ENCODE measurements at regions not wholly inside any gene's neighbourhood (a gene's known extent, or its start where the extent isn't known, plus 50 kb on each side); places are given as distances from the start of the nearest gene placed in this dataset.

DNA sequence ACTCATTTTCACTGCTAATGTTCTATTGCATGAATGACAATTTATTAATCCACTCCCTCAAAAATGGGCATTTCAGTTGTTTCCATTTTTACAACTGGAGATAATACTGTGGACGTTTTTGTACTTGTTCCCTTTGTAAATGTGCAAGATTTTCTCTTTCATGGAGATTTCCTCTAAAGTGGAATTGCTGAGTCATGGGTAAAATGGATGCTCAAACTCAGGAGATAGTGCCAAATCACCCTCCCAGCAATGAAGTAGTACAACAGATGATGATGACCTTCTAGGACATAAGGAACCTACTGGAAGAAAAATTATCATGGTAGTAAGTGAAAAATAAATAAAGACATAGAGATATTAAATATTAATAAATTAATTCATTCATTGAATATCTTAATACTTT, 460.8 kb upstream of the CHST9 start:
- DNase-seq, result no peak

- DNase-seq, result peak in 2 of 58 donors; percentile 5 to 16
Observed at GRCh38 chr18:27636576-27637085, 451.5 kb upstream of the CHST9 start.

DNA sequence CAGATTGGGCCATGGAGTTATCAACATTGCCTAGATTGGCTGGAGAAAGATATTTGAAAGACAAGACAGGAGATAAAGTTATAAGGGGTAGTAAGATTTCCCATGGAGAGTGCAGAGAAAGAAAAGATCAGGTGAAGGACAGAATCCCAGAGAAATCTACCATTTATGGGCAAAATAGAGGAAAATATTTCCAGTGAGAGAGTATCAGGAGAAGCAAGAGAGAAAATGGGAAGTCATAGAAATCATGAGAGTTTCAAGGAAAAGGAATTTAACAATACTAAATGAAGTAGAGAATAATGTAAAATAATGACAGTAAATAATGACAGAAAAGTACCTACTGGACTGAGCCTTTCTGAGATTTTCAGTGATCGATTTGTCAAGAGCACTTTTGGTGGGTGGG, 447.6 kb upstream of the CHST9 start:
- DNase-seq, result no peak

DNA sequence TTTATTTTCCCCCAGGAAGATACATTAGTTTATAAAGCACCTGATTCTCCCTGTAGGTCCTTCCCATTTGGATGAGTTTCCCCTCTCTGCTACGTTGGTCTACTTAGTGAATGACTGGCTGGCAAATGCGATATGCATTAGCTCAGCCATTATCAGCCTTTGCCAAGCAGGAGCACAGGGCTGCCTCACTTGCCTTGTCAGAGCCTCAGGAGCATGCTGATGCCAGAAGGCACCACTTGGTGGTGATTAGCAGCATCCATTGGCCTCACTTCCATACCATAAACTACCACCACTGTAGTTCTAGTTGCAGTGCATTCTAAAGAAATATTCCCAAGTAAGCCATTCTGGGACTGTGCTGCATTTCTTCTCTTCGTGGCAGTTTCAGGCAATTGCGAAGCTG, 442.8 kb upstream of the CHST9 start:
- no peak for DNase-seq

DNA sequence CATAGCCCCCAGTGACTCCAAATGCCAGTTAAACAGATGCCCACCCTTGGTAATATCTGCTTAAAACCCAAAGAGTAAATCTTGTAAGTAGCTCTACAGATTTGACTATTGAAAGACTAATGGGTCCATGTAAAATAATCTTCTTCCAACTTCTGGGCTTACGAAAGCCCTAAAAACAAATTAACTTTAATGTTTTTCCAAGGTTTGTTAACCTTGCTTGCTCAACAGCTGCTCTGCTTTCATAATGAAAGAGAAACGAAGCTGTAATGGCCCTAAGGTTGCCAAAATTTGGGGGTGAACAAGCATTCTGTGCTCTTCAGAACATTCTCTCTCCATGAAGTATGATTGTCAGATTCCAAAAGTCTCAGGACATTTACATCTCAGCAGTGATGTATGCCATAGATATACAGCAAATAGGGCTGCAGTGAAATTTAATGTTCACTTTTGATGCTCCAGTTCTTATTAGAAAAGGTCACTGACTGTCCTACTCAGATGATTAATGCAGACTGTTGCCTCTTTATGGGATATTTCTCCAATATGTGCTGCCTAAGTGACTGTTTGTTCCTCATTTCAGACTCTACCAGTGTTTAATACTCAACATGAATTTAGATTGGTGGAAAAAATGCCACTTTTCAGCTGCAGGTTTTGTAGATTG, 436.3 kb upstream of the CHST9 start:
- DNase-seq, result no peak

- no peak for DNase-seq
Observed at GRCh38 chr18:27619906-27620305, 434.8 kb upstream of the CHST9 start.

- DNase-seq, result no peak
Observed at GRCh38 chr18:27619090-27619772, 434.1 kb upstream of the CHST9 start.

DNA sequence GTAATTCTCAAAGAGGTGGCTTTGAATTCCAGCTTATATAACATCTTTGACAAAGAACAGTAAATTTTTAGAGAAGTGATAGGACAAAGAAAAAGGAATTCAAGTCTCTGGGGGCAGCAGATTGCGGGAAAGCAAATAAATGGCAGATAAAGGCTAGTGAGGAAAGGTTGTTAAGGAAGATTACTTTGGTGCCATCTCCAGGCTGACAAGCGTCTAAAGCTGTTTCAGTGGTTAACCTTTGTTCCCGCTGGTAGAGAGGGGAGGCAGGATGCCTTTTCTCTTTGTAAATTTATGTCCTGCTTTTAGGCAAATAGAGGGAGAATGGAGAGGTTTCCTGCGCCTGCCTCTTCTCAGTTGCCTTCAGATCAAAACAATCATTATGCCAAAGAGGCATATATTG, 431.2 kb upstream of the CHST9 start:
- DNase-seq, result no peak

- no peak for DNase-seq
Observed at GRCh38 chr18:27614951-27615844, 430.1 kb upstream of the CHST9 start.

DNA sequence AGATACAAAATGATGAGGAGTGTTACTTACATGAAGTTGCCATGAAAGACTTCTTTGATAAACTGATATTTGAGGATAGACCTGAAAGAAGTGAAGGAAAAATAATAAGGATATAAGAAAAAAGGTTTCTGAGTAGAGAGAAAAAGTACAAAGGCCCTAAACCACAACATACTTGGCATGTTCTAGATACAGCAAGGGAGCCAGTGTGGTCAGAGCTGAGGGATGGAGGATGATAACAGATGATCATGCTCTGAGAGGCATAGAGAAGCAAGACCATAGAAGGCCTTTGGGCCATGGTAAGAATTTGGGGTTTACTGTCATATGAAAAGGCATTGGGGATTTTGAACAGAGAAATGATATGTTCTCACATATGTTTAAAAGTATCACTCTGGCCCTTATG, 424.1 kb upstream of the CHST9 start:
- DNase-seq, result no peak

- DNase-seq, result no peak
Observed at GRCh38 chr18:27608742-27609141, 423.6 kb upstream of the CHST9 start.

GRCh38 chr18:27608174-27608573, 423.1 kb upstream of the CHST9 start:
- DNase-seq, result no peak

GRCh38 chr18:27606741-27607140, 421.6 kb upstream of the CHST9 start:
- no peak for DNase-seq

DNA sequence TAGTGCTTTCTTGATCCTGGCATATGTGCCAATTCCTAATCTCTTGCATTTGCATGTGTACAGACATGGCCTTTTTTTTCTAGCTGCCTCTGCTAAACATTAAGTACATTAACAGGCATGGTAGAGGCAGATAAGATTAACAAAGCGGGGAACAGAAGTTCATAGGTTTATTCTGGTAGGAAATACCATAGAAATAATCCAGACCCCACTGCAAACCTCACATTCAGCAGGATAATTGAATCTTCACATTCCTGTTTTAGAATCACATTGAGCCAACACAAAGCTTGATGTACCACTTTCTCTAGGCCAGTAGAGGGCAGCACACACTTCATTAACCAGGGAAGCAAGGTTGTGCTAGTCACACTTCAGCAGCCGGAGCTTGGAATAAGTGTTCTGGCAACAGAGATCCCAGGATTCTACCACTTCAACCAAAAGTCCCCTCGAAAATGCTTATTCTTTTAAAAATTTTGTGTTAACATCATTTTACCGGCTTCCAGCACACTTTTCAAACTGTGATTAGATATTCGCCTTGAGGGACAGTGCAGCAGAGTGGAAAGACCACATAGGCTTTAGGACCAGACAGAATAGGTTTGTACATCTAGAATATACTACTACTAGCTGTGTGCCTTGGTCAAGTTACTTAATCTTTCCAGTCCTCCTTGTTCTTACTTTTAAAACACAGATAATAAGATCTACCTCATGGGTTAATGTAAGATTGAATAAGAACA, 420.2 kb upstream of the CHST9 start:
- peak in 52 of 58 donors; percentile 3 to 80 (median 38) for DNase-seq

DNA sequence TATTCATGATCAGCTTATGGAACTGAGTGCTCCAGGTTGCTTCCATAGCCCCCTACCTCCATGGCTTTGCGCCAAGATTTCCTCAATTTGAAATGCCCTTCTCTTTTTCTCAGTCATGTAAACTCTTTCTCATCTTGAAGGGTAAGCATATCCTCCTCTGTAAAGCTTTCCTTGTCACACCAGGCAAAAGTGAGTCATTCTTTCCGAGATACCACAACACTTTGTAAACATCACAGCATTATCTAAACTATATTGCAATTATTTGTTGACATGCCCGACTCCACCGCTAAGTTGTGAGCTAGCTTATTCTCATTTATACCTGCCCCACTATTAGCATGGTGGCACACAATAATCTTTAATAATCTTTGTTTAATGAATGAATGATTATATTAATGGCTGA, 419.5 kb upstream of the CHST9 start:
- no peak for DNase-seq

- no peak for DNase-seq
Observed at GRCh38 chr18:27602092-27602491, 417.0 kb upstream of the CHST9 start.

DNA sequence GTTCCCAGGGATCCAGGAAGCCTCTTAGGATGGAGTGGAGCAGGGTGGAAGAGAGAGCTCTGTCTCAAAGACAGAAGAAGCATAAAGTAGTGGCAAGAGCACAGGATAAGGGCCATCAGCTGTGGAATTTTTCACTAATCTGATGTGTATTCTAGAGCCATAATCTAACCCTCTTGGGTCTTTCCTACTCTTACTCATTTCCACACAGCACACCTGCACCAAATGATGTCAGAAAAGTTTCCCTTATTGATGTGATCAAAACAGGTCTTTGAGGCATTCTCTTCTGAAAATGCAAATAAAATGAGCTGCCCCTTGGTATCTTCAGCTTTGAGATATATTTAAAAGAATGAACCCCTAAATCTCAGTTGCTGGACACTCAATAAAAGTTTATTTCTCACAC, 415.1 kb upstream of the CHST9 start:
- no peak for DNase-seq

DNA sequence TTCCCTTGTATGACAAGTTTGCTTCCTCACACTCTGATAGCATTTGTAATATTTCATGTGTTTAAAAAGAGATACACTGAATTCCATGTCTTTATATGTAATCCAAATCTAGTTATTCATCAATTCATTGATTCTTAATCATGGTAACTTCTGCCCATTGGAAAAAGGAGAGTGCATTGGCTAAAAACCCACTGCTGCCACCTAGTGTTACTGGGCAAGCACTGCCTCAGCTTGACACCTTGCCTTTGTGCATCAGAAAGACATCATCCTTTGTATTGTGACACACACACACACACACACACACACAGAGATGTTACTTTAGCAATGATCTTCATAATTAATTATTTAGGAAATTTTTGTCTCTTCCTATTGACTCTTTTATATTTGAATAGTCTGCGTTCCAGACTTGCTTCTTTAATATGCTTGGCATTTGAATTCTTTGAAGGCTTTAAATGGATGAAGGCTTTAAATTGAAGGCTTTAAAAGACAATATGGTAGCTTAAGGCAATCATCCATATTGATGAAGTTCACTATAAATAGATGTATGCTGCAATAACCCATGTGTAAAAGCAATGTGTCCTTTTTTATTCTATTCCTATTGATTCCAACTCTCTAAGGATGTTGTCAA, 414.2 kb upstream of the CHST9 start:
- DNase-seq, result peak in 39 of 58 donors; percentile 1 to 58 (median 12)

DNA sequence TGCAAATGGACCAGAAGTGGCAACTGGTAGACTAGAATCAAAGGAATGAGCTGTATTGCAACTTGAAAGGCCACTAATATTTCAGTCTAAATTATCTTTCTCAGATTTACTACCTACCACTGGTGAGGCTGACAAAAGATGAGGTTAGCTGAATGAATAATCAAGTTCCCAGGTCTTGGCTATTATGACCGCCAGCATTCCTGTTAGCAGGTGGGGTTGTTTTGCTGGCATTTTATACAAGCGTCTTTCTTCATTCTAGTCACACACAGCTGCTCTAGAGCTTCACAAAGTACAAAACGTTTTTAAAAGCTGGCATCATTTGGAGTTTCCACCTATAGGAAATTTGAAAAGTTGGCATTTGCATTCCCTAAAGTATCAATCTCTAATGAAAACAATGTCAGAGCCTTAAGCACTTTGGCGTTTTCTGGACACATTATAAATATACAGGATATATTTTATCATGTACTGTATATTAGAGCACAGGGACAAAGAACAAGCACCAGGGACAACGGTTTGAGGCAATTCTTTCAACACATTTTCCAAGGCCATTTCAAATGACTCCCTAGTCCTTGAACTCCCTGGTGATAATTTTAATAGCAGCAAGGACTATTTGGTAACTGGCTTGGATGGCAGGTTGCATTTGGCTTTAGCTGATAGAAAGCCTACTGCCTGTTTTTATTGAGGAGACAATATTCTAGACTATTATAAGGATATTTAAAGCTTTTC, 410.2 kb upstream of the CHST9 start:
- DNase-seq, result no peak

DNA sequence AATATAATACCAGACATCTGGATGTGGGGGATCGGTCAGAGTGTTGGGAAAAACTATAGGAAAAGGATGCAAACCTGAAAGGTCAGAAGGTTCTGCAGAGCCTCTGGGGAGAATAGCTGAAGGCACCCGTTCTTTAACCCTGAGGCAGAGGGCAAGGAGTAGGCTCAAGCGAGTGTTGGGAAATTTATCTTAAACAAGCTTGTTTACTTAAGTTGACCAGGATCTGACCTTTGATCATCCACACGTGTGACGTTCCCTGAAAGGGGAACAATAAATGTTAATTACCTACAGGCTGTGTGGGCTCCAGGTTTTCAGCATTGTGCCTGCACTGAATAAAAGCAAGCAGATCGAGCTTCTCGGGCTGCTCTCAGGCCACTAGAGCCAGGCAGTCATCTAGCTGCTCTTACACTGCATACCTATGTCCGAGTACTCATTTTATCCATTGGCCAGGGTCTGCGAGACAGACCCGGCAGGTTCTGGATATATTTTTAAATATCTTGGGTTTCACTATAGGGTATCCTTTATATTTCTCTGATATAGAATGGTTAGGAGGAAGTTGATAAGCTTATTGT, 400.6 kb upstream of the CHST9 start:
- no peak for DNase-seq

All from anterior cingulate cortex (tissue), 58 donors.